ENCODE measurements at regions not wholly inside any gene's neighbourhood (a gene's known extent, or its start where the extent isn't known, plus 50 kb on each side); places are given as distances from the start of the nearest gene placed in this dataset.
"Not testable (repeated sequence)": the region's sequence is repeated elsewhere in the genome, so short reads cannot be mapped to it uniquely, and the experiment has no call there.

DNA sequence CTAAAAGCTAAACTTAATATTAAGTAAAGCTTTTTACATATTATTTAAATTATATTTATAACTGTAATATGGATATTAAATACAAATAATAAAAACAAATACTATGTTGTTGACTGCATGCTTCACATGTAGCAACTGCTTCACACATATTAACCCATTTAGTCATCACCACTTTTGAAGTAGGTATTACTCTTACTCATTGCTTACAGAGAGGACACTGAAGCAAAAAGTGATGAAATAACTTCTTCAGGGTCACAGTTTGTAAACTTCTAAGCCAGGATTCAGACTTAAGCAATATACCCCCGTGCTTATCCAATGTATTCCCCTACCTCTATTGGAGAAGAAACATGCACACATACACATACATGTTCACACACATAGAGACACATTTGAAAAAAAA lies 166.6 kb downstream of the DKK2 start:
- DNase-seq (ENCODE audit: low read depth in 3 of 3, low spot score in 2 of 3), result no peak

DNA sequence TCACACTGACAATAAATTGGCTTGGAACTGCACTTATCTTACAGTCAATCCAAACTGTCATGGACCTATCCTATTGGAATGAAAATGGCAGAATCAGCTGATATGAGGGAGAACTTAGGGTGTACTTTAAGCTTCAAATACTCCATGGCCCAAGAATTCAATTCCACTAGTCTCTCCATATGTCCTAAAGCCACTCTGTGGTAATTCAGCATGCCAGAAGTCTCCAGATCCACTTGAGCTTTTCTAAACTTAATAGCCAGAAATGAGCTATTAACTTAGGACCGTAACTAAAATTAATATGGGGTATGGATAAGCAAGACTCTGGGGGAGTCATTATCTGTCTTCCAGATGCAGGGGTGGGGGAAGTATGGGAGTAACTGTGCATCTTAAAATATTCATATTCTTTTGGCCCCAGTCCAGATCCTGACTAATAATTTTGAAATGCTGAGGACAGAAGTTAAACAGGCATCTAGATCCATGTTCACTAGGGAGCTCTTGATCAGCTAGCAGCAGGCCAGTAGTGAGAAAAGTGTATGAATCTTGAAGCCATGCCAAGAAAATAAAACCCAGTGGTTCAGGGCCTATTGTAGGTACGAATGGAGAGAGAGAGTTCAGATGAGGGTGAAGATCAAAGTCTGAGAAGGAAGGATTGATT lies 167.6 kb downstream of the DKK2 start:
- DNase-seq (ENCODE audit: low read depth in 3 of 3, low spot score in 2 of 3), result no peak

DNA sequence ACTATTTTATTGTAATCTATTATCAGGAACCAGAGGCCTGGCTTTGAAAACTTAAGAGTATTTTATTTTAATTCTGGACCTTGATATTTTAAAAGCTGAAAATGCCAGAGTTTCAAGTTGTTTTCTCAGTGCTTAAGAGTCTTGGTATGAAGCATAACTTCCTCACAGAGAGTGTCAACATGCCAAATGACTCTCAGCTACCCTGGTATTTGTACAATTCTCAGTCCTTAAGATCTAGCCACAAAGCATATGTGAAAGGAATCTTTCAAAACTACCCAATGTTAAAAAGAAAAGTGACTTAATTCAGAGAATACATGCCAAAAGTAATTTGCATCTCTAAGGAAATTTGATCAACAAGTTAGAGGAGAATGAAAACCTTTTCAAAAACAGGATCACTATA lies 171.9 kb downstream of the DKK2 start:
- DNase-seq (ENCODE audit: low read depth in 3 of 3, low spot score in 2 of 3), result no peak

DNA sequence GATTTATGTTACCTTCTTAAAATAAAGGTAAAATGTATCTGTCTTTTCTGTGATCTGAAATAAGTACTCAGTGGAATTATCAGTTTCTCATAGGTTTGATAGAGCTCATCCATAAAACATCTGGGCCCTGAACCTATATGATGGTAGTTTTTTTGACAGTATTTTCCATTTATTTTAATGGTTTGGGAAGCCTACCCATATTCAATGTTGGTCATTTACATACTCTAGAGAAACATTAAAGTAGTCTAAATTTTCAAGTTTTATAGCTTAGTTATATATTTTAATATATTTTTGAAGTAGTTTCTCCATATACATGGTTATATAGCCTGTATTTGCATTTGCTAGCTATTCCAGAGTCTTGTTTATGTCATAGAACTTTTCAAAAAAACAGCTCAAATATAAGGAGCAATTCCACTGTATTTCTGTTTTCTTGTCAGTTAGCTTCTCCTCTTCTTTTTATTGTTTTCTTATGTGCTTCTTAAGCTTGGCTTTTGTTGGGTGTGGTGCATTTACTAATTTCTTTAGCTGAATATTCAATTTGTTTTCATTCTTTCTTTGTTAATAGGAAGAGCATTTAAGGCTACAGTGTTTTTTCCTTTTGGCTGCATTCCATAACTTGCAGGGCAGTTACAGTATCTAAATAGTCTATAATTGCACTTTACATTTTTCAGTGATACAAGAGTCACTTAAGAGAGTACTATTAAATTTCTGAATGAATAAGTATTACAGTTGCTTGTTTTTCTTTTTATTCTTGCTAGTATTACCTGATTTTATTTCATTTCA lies 181.4 kb downstream of the DKK2 start:
- DNase-seq (ENCODE audit: low read depth in 3 of 3, low spot score in 2 of 3), result no peak

DNA sequence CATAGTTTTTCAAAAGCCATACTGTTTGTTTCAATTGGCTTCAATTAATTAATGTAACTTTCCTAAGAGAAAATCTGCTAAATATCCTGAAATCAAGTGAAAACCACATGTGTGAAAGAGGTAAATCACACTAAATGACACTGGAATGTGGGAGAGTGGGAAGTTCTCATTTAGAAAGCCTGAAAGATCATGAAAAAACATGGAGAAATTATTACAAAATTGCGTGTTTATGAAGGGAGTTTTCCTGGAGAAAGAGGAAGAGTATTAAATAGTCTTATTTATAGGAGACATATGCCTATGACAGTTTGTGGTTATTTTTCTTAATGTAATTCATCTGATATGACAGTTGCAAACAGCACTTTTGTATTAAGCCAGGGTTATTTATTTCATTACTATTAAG lies 183.7 kb downstream of the DKK2 start:
- no peak for DNase-seq (ENCODE audit: low read depth in 3 of 3, low spot score in 2 of 3)

DNA sequence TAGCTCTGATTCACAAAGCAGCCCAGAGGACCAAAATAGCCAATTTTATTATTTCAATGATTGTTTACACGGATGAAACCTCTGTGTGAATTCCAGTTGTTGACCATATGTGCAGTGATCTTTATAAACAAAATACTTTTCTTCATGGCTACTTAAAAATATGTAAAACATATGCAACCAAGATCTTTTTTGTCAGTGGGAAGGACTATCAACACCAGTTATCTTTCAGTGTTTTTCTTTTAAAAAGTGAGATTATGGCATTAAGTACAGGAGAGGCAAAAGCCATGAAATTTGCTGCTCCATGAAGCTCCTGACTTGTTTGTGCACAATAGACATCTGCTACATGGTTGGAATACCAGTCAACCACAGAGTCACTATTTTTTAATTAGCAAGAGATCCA lies 184.4 kb downstream of the DKK2 start:
- no peak for DNase-seq (ENCODE audit: low read depth in 3 of 3, low spot score in 2 of 3)

DNA sequence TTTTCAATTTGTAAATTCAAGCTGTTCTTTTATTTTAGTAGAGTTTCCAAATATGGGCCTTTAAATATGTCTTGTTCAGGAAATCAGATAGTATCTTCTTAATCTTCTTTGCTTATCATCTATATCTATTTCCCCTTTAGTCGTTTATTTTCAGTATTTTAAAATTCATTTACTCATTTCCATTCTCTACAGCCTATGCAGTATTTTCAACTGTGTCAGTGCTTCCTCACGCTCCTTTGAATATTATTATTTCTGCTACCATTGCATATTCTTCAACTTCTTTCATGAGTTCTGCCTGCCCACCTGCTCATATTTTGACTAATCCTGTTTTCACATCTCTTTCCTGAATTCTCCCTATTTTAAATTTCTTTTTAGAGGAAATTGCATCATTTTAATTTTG lies 185.4 kb downstream of the DKK2 start:
- no peak for DNase-seq (ENCODE audit: low read depth in 3 of 3, low spot score in 2 of 3)

DNA sequence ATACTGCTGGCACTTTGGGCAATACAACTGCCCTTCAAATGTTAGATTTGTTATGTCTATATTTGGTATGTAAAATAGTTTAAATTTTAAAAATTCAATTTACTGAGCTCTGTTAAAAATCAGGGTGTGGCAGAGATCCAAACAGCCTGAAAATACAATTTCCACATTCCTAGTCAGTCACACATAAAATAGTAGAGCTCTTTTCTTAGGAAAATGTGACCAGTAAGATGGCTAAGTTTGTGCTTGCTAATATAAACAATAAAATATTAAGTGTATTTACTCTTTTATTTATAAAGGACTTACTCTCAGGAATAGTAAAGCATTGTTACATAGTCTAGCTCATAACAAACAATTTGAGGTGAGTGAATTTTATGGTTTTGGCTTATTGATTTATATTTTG lies 200.2 kb downstream of the DKK2 start:
- DNase-seq (ENCODE audit: low read depth in 3 of 3, low spot score in 2 of 3), result no peak

DNA sequence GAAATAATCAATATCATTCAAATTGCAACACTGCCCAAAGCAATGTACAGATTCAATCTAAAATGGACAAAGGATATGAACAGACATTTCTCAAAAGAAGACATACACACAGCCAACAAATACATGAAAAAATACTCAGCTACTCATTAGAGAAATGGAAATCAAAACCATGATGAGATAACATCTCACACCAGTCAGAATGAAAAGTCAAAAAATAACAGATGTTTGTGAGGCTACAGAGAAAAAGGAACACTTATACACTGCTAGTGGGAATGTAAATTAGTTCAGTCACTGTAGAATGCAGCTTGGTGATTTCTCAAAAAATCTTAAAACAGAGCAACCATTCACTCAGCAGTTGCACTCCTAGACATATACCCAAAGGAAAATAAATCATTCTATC lies 205.2 kb downstream of the DKK2 start:
- DNase-seq (ENCODE audit: low read depth in 3 of 3, low spot score in 2 of 3), result no peak

DNA sequence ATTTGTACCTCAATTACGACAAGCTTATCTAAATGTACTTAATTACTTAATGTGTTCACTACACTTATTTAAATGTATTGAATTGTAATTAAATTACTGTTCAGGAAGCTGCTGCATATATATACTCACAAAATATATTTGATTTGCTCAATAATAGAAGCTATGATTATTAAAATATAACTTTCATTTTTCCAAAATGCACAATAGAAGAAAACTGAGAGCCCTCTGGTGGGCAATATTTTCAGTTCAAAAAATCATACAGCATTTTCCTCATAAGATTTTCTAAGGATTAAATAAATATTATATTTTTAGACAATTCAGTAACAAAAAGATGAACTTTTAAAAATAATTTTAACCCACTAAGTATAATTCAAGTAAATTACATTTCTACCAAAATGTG lies 217.3 kb downstream of the DKK2 start:
- DNase-seq (ENCODE audit: low read depth in 3 of 3, low spot score in 2 of 3), result no peak

DNA sequence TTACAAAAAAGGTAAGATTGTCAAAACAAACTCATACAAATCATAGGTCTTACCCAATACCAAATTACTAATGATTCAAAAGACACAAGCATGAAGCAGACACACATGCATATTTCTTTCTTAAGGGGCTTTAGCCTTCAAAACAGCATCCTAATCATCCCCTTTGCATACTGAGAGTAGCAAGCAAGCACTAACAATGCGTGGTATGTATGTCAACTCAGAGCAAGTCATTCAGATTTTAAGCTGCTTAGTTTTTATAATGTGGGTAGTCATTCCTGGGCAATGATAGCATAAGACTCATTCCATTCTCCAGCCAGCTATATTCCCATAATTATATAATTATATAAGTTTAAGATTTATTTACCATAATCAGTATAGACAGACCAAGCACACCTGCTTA lies 219.6 kb downstream of the DKK2 start:
- no peak for DNase-seq (ENCODE audit: low read depth in 3 of 3, low spot score in 2 of 3)

DNA sequence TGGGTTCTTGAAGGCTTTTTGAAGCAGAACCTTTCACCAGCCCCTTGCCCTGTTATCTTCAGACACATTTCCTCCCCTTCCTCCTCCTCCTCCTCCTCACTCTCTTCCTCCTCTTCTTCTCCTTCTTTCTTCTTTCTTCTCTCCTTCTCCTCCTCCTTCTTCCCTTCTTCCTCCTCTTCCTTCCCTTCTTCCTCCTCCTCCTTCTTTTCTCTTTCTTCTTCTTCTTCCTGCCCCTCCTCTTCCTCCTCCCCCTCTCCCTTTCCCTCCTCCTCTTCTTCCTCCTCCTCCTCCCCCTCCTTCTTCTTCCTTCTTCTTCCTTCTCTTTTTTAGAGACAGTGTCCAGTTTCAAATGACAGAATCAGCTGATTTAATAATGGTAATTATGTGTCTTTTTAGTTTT lies 226.0 kb downstream of the DKK2 start:
- no peak for DNase-seq (ENCODE audit: low read depth in 3 of 3, low spot score in 2 of 3)

DNA sequence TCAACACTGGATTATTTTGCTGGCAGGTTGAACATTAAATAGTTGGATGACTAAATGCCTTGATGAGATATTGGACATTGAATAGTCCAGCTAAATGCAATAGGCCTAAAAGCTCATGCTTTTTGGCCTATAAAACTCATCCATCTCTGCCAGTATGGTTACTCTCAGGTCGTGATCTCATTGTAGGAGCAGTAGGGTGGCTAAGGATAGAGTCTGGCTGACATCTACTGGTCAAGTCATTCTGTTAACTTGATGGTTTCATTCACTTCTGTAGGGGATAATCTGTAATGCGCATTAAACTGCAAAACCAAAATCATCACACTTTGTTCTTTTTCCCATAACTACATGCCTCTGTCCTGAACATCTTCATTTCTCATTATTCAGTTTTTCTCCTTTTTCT lies 227.0 kb downstream of the DKK2 start:
- DNase-seq (ENCODE audit: low read depth in 3 of 3, low spot score in 2 of 3), result no peak

DNA sequence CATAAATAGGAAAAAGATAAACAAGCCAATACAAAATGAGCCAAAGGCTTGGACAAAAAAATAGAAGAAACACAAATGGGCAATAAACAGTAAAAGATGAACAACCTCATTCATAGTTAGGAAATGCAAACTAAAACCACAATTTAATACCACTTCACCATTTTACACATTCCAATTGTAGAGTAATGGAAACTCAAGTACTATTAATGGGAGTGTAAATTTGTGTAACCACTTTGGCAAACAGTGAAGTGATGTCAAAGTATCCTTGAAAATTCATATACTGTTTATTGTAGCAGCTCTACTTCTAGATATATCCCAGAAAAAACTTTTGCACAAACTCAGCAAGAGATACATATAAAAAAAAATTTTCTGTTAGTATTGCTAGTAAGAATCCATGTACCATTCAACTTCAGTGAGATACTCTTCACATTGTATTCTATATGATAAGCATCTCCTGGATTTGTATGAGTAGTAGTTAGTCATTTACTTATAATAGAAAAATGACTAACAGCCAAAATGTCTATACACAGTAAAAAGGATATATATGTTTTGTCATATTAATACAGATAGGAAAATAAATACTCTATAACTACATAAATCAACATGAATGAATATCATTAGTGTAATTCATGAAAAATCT lies 229.8 kb downstream of the DKK2 start:
- DNase-seq (ENCODE audit: low read depth in 3 of 3, low spot score in 2 of 3), result no peak

DNA sequence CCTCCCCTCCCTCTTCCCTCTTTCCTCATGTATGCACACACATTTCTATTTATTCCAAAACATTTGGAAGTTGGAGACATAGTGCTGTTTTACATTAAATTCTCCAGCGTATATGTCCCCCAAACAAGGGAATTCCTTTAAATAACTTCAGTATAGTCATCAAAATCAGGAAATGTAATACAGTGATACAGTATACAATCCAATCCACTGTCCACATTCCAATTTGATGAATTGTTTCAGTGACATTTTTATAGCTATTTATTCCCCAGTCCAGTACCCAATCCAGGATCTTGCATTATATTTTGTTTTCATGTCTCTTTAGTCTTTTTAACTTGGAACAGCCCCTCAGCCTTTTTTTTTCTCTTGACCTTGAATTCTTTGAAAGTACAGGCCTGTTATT lies 233.0 kb downstream of the DKK2 start:
- no peak for DNase-seq (ENCODE audit: low read depth in 3 of 3, low spot score in 2 of 3)

DNA sequence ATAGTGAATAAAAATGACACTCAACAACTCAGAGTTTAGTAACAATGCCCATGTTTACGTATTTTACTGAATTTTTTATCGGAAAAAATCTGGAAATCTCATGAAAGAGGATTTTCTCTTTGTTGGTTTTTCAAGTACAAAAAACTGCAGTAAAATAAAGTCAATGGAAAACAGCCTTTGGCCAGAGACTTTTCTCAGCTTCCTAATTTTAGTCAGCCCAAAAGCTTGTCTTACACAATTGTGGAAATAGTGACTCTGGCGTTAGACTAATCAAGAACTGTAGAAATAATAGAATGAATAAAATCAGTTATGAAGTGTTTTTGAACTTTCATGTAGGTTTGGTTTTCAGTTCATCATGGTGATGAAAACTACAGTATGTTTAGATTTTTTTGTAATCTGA lies 234.7 kb downstream of the DKK2 start:
- DNase-seq (ENCODE audit: low read depth in 3 of 3, low spot score in 2 of 3), result no peak

DNA sequence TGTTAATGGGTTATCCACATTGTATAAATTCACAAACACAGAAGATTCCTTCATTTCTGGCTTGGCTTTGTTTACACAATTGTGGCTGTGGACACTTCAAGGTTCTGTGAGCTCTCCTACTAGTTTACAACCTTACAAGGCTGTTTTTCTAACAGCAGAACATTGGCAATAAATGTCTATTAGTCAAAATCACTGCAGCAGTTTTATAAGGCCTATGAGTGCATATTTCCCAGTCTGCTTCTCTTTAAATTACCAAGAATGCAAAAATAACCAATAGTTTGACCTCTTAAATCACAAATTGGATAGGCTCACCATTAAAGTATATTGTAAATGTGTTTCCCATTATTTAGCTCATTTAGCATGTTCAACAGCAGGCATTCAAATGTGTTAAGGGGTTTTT lies 239.2 kb downstream of the DKK2 start:
- no peak for DNase-seq (ENCODE audit: low read depth in 3 of 3, low spot score in 2 of 3)

DNA sequence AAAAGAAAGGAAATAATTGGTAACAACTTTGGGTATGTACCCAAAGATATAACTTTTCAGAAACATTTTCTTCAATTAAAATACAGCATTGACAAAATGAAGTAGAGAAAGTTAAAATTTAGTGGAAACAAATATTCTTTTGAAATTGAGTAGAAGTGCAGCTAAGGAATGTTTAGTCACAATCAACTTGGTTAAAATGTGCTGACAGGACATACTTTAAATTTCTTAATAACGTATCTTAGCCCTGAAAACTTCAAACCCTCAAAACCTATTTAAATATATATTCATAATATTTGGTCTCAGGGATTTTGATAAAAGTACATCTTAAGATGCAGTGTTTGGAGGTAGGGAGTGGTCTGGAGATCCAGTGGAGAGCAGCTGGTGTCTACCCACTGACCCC lies 240.8 kb downstream of the DKK2 start:
- DNase-seq (ENCODE audit: low read depth in 3 of 3, low spot score in 2 of 3), result no peak

DNA sequence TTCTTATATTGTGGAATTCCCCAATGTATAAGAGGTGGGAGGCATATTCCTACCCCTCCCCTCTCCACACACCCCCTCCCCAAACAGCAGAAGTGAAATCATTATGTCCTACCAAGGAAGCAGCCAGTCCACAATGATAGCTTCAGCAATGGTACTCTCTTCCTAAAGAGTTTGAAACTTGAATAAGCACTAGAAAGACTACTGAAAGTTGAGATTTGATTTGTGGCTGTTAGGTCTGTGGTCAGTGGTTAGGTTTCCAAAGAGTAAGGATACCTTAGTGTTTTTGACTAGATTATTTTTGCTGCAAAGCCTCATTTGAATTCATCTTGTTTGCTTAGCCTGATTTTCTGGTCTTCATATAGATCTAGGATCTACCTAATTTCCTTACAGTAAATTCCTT lies 242.2 kb downstream of the DKK2 start:
- no peak for DNase-seq (ENCODE audit: low read depth in 3 of 3, low spot score in 2 of 3)

DNA sequence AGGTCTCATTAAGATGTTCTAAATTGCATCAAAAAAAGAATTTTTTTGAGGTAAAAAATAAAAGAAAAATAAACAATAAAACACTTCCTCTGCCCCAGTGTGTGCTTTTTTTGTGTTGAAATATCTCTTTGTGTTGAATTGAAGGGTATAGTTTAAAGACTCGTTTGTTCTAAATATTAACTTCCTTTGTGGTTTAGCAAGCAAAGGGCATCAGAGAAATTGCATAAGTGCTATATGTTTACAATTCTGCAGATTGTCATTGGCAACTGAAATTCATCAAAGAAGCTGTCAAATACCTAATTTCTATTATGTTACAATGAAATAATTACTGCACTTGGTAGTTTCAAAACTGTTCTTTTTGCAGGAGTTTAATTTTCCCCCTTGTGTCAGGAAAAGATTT lies 260.5 kb downstream of the DKK2 start:
- no peak for DNase-seq (ENCODE audit: low read depth in 3 of 3, low spot score in 2 of 3)

DNA sequence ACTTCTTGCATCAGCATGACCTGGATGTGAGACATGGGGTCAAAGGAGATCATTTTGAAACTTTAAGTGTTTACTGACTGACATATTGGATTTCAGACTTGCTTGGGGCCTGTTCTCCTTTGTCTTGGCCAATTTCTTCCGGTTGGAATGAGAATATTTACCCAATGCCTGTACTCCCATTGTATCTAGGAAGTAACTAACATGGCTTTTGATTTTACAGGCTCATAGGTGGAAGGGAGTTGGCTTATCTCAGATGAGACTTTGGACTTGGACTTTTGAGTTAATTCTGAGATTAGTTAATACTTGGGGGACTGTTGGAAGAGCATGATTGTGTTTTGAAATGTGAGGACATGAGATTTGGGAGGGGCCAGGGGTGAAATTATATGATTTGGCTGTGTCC lies 262.1 kb downstream of the DKK2 start:
- not testable (repeated sequence) for DNase-seq (ENCODE audit: low read depth in 3 of 3, low spot score in 2 of 3)

Data from right renal cortex interstitium (tissue), 3 donors.